Pulmonary artery endothelial cell (primary cell): ENCODE measurements at regions not wholly inside any gene's neighbourhood (a gene's known extent, or its start where the extent isn't known, plus 50 kb on each side); places are given as distances from the start of the nearest gene placed in this dataset.

Source experiments
- DNase-seq: peaks from one replicate; pipeline ENCODE4 v3.0.0-alpha.2; 2011; ENCODE audit warnings: low read depth, low spot score

- DNase-seq = no peak
Measured at GRCh38 chr19:5392486-5392885, 51.9 kb upstream of the PTPRS start.

GRCh38 chr19:5393088-5393487 lies 52.5 kb upstream of the PTPRS start:
- no peak for DNase-seq

GRCh38 chr19:5394551-5395505 lies 54.2 kb upstream of the PTPRS start:
- no peak for DNase-seq

- DNase-seq = no peak
Measured at GRCh38 chr19:5395556-5395955, 54.9 kb upstream of the PTPRS start.

GRCh38 chr19:5396096-5396939 lies 55.7 kb upstream of the PTPRS start:
- DNase-seq = no peak

- DNase-seq = no peak
Measured at GRCh38 chr19:5396963-5397362, 56.4 kb upstream of the PTPRS start.

GRCh38 chr19:5397804-5398692 lies 57.2 kb upstream of the ZNRF4 start:
- DNase-seq = no peak

- DNase-seq = no peak
Measured at GRCh38 chr19:5398693-5399057, 56.5 kb upstream of the ZNRF4 start.

GRCh38 chr19:5403968-5404640 lies 51.1 kb upstream of the ZNRF4 start:
- DNase-seq = peak; percentile 32
